Left renal pelvis (tissue), 4 donors: ENCODE measurements at regions not wholly inside any gene's neighbourhood (a gene's known extent, or its start where the extent isn't known, plus 50 kb on each side); places are given as distances from the start of the nearest gene placed in this dataset.

Source experiments
- DNase-seq, 4 donors: peaks; one replicate each; pipeline ENCODE4 v3.0.0-alpha.2; 2013; ENCODE audit warnings: low read depth in 4 of 4, low spot score in 3 of 4

- no peak for DNase-seq
Observed at GRCh38 chr14:85798856-85799255, 268.9 kb downstream of the FLRT2 start.

- no peak for DNase-seq
Observed at GRCh38 chr14:85793533-85793932, 263.6 kb downstream of the FLRT2 start.

- DNase-seq, result no peak
Observed at GRCh38 chr14:85789506-85789905, 259.6 kb downstream of the FLRT2 start.

- no peak for DNase-seq
Observed at GRCh38 chr14:85788470-85789233, 258.7 kb downstream of the FLRT2 start.

- no peak for DNase-seq
Observed at GRCh38 chr14:85766295-85766694, 236.4 kb downstream of the FLRT2 start.

- no peak for DNase-seq
Observed at GRCh38 chr14:85764822-85765221, 234.9 kb downstream of the FLRT2 start.

GRCh38 chr14:85762526-85762925 is 232.6 kb downstream of the FLRT2 start:
- DNase-seq, result no peak

- no peak for DNase-seq
Observed at GRCh38 chr14:85752175-85752574, 222.2 kb downstream of the FLRT2 start.

GRCh38 chr14:85744573-85744972 is 214.6 kb downstream of the FLRT2 start:
- no peak for DNase-seq

GRCh38 chr14:85732031-85732430 is 202.1 kb downstream of the FLRT2 start:
- DNase-seq, result no peak

GRCh38 chr14:85731186-85731585 is 201.2 kb downstream of the FLRT2 start:
- no peak for DNase-seq

GRCh38 chr14:85728476-85729065 is 198.6 kb downstream of the FLRT2 start:
- no peak for DNase-seq

GRCh38 chr14:85714069-85714468 is 184.1 kb downstream of the FLRT2 start:
- DNase-seq, result no peak

GRCh38 chr14:85711620-85712019 is 181.7 kb downstream of the FLRT2 start:
- no peak for DNase-seq
